ENCODE measurements at regions not wholly inside any gene's neighbourhood (a gene's known extent, or its start where the extent isn't known, plus 50 kb on each side); places are given as distances from the start of the nearest gene placed in this dataset.

GRCh38 chr11:80486678-80487077, 1045.8 kb upstream of the TENM4 start:
- H3K4me3 ChIP-seq (ENCODE audit: low read length in 3 of 3), result no peak overlapping the region

DNA sequence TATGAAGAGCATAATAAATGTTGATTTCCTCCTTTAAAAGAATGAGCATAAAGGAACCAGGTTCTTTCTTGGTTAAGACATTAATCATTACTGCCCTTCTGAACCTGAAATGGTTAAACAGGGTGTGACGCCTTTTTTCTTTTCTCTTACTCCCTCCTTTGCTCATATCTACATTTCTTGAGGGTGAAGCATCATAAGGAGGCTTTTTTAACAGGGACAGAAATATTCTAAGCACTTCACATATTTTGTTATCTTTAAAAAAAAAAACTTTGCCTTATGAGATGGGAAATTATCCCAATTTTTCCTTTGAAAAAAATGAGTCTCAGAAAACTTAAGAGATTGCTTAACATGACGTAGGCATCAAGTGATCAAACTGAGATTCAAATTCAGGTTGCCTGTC, 1036.3 kb upstream of the TENM4 start:
- no peaks in the 10 kb centered on the region for H3K4me1 ChIP-seq (ENCODE audit: control insufficient read depth in 2 of 3, insufficient read depth in 2 of 3, low read depth in 1 of 3, low read length in 3 of 3)
- TF ChIP-seq, protein P1, sequence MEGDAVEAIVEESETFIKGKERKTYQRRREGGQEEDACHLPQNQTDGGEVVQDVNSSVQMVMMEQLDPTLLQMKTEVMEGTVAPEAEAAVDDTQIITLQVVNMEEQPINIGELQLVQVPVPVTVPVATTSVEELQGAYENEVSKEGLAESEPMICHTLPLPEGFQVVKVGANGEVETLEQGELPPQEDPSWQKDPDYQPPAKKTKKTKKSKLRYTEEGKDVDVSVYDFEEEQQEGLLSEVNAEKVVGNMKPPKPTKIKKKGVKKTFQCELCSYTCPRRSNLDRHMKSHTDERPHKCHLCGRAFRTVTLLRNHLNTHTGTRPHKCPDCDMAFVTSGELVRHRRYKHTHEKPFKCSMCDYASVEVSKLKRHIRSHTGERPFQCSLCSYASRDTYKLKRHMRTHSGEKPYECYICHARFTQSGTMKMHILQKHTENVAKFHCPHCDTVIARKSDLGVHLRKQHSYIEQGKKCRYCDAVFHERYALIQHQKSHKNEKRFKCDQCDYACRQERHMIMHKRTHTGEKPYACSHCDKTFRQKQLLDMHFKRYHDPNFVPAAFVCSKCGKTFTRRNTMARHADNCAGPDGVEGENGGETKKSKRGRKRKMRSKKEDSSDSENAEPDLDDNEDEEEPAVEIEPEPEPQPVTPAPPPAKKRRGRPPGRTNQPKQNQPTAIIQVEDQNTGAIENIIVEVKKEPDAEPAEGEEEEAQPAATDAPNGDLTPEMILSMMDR (IDR thresholded peaks at IDR 0.05; ENCODE audit: borderline replicate concordance, extremely low read depth, insufficient read depth), result no peak
- no peak overlapping the region for H3K9ac ChIP-seq (ENCODE audit: low read length in 3 of 3)
- no peak overlapping the region for H3K27ac ChIP-seq (ENCODE audit: low read depth in 2 of 2, low read length in 2 of 2)
- no peaks in the 10 kb centered on the region for H3K27me3 ChIP-seq (ENCODE audit: control insufficient read depth, insufficient read depth, low read length)
- H3K9me3 ChIP-seq (ENCODE audit: control insufficient read depth in 2 of 3, insufficient read depth in 1 of 3, low read length in 3 of 3), result no peaks in the 10 kb centered on the region
- intact Hi-C loops (cut with DNase I), result no loop called here
- FAIRE-seq (no peak), DNase-seq (no peak)
- H3K4me3 ChIP-seq (ENCODE audit: low read length in 3 of 3), result no peak overlapping the region
- no peaks in the 10 kb centered on the region for H3K36me3 ChIP-seq (ENCODE audit: control insufficient read depth in 2 of 3, insufficient read depth in 3 of 3, low read length in 3 of 3)

More at GRCh38 chr11:80486678-80487077, 1045.8 kb upstream of the TENM4 start:
- no peaks in the 10 kb centered on the region for H3K9me3 ChIP-seq (ENCODE audit: control insufficient read depth in 2 of 3, insufficient read depth in 1 of 3, low read length in 3 of 3)
- H3K36me3 ChIP-seq (ENCODE audit: control insufficient read depth in 2 of 3, insufficient read depth in 3 of 3, low read length in 3 of 3), result no peaks in the 10 kb centered on the region
- H3K27ac ChIP-seq (ENCODE audit: low read depth in 2 of 2, low read length in 2 of 2), result no peak overlapping the region
- H3K27me3 ChIP-seq (ENCODE audit: control insufficient read depth, insufficient read depth, low read length), result no peaks in the 10 kb centered on the region
- intact Hi-C loops (cut with DNase I), result no loop called here
- no peaks in the 10 kb centered on the region for H3K4me1 ChIP-seq (ENCODE audit: control insufficient read depth in 2 of 3, insufficient read depth in 2 of 3, low read depth in 1 of 3, low read length in 3 of 3)
- H3K9ac ChIP-seq (ENCODE audit: low read length in 3 of 3), result no peak overlapping the region
- TF ChIP-seq, protein P1 (IDR thresholded peaks at IDR 0.05; ENCODE audit: borderline replicate concordance, extremely low read depth, insufficient read depth), result no peak
- DNase-seq (no peak), FAIRE-seq (no peak)

DNA sequence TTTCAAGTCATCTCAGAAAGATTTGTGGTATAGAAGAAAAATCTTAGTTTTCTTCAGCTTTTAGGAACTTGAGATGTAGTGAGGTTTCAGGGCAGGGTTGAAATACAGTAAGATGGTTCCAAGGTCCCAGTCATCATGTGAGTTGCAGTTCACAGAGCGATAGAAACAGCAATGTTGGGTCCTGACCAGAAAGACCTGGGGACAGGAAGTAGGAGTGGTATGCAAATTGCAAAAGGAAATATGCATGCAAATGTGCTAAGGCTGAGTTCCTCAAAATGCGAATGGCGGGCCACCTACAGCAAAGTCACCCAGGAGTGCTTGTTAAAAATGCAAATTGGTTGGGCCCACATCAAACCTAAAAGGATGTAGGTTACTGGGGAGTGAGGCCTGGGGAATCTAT, 1032.7 kb upstream of the TENM4 start:
- Histone ChIP-seq H3K27ac (ENCODE audit: low read depth in 2 of 2, low read length in 2 of 2) (no peak overlapping the region), H3K9ac (ENCODE audit: low read length in 3 of 3) (no peak overlapping the region), H3K27me3 (ENCODE audit: control insufficient read depth, insufficient read depth, low read length) (no peaks in the 10 kb centered on the region), H3K4me3 (ENCODE audit: low read length in 3 of 3) (no peak overlapping the region), H3K9me3 (ENCODE audit: control insufficient read depth in 2 of 3, insufficient read depth in 1 of 3, low read length in 3 of 3) (no peaks in the 10 kb centered on the region), H3K4me1 (ENCODE audit: control insufficient read depth in 2 of 3, insufficient read depth in 2 of 3, low read depth in 1 of 3, low read length in 3 of 3) (no peaks in the 10 kb centered on the region), H3K36me3 (ENCODE audit: control insufficient read depth in 2 of 3, insufficient read depth in 3 of 3, low read length in 3 of 3) (no peaks in the 10 kb centered on the region)
- FAIRE-seq, result no peak
- intact Hi-C loops (cut with DNase I), result no loop called here
- no peak for DNase-seq
- TF ChIP-seq, protein P1 (IDR thresholded peaks at IDR 0.05; ENCODE audit: borderline replicate concordance, extremely low read depth, insufficient read depth), result no peak

GRCh38 chr11:80469871-80470270, 1029.0 kb upstream of the TENM4 start:
- H3K4me3 ChIP-seq (ENCODE audit: low read length in 3 of 3), result no peak overlapping the region
- H3K4me1 ChIP-seq (ENCODE audit: control insufficient read depth in 2 of 3, insufficient read depth in 2 of 3, low read depth in 1 of 3, low read length in 3 of 3), result no peaks in the 10 kb centered on the region
- H3K27ac ChIP-seq (ENCODE audit: low read depth in 2 of 2, low read length in 2 of 2), result no peak overlapping the region
- no peaks in the 10 kb centered on the region for H3K36me3 ChIP-seq (ENCODE audit: control insufficient read depth in 2 of 3, insufficient read depth in 3 of 3, low read length in 3 of 3)
- TF ChIP-seq, protein P1 (IDR thresholded peaks at IDR 0.05; ENCODE audit: borderline replicate concordance, extremely low read depth, insufficient read depth), result no peak
- H3K9ac ChIP-seq (ENCODE audit: low read length in 3 of 3), result no peak overlapping the region
- H3K27me3 ChIP-seq (ENCODE audit: control insufficient read depth, insufficient read depth, low read length), result no peaks in the 10 kb centered on the region
- FAIRE-seq (no peak), DNase-seq (no peak)
- peaks cover 0 to 3% (median 0%) of the 10 kb centered on the region in 3 donors for H3K9me3 ChIP-seq (ENCODE audit: control insufficient read depth in 2 of 3, insufficient read depth in 1 of 3, low read length in 3 of 3)
- intact Hi-C loops (cut with DNase I), result no loop called here
